ENCODE measurements at regions not wholly inside any gene's neighbourhood (a gene's known extent, or its start where the extent isn't known, plus 50 kb on each side); places are given as distances from the start of the nearest gene placed in this dataset.

DNA sequence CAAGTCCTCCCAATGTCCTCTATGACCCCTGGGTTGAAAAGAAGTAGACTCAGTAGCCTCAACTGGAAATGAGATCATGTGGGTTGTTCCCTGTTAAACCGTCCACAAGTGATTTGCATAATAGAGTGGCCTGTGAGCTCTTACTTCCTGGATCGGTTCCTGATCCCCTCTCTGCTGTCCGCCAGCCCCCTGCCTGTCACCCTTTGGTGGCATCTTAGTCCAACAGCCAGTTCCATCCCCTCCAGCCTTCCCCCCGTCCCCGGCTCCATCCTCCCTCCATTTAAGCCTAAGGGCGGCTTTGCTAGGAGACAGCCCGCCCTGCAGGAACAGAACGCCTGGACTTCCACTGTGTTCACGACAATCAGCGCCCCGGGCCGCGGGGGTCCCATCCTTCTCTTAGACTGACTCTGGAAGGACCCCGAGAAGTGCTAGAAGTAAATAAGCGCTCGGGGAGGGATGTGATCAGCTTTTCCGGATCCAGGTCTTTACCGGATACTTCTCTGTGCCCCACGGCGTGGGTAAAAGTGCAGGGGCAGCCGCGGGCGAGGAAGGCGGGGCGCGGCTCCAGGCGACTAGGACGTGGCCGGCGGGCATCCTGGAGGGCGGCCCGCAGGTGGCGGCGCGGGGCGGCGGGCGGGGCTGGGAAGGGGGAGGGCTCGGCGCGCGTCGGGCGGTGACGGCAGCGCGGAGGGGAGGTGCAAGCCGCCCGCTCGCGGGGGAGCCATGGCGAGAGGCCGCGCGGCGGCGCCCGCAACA, 51.2 kb upstream of the ULK4 start:
- DNase-seq, result peak; percentile 54

DNA sequence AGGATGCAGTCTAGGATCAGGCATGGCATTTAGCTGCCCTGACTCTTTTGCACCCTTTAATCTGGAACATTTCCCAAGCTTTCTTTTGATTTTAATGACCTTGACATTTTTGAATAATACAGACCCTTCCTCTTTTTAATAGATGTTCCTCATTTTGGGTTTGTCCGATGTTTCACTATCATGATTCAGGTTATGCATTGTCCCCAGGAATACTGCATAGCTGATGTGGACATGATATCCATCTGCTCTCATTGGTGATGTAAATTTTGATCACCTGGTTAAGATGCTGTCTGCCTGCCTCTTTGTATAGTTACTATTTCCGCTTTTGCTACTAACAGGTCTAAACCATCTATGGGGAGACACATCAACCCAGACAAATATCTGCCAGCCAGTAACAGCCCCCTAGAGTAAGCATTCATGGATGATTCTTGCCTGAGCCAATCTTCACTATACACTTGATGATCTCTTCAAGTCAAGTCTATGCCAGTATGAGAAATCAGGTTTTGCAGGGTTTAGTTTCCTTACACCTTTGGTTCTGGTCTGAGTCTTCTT, 50.6 kb upstream of the ULK4 start:
- no peak for DNase-seq
